Loucy (cell line): ENCODE measurements at regions not wholly inside any gene's neighbourhood (a gene's known extent, or its start where the extent isn't known, plus 50 kb on each side); places are given as distances from the start of the nearest gene placed in this dataset.

Experiments
- H2AFZ ChIP-seq: fragments of 200-600 bp; sonication (generic); 2 replicates; pipeline ENCODE4 v1.6.0; 2016; ENCODE audit warnings: antibody characterized with exemption, mild to moderate bottlenecking, low read length, moderate library complexity
- H3F3A ChIP-seq: fragments of 200-600 bp; 2 replicates; pipeline ENCODE4 v1.6.0; 2016; ENCODE audit warnings: antibody characterized with exemption, low read depth, mild to moderate bottlenecking
- H3K27me3 ChIP-seq: fragments of 200-600 bp; sonication (generic); 2 replicates; pipeline ENCODE4 v1.6.1; 2014; ENCODE audit warnings: low read length, mild to moderate bottlenecking; ENCODE audit not compliant: insufficient read depth, poor library complexity, severe bottlenecking
- H3K36me3 ChIP-seq: fragments of 200-600 bp; sonication (generic); 2 replicates; pipeline ENCODE4 v1.6.1; 2016; ENCODE audit warnings: low read length; ENCODE audit not compliant: insufficient read depth
- H3K4me1 ChIP-seq: fragments of 200-600 bp; sonication (generic); 2 replicates; pipeline ENCODE4 v1.5.1; 2014; ENCODE audit warnings: low read length, mild to moderate bottlenecking; ENCODE audit not compliant: insufficient read depth, poor library complexity, severe bottlenecking
- H3K4me2 ChIP-seq: fragments of 200-600 bp; sonication (generic); 2 replicates; pipeline ENCODE4 v1.6.0; 2014; ENCODE audit warnings: antibody characterized with exemption, low read length, low read depth, mild to moderate bottlenecking; ENCODE audit not compliant: poor library complexity, severe bottlenecking
- H3K4me3 ChIP-seq: fragments of 200-600 bp; sonication (generic); 2 replicates; pipeline ENCODE4 v1.5.1; 2014; ENCODE audit warnings: low read length, mild to moderate bottlenecking, mixed read lengths; ENCODE audit not compliant: poor library complexity, severe bottlenecking
- H3K79me2 ChIP-seq: fragments of 200-600 bp; sonication (generic); 2 replicates; pipeline ENCODE4 v1.6.1; 2014; ENCODE audit warnings: low read length; ENCODE audit not compliant: insufficient read depth
- H3K9ac ChIP-seq: fragments of 200-600 bp; sonication (generic); 2 replicates; pipeline ENCODE4 v1.6.0; 2014; ENCODE audit warnings: mild to moderate bottlenecking, low read depth, low read length, moderate library complexity; ENCODE audit not compliant: poor library complexity, severe bottlenecking
- H3K9me2 ChIP-seq: fragments of 200-600 bp; sonication (generic); replicated peaks from 2 replicates; pipeline ENCODE4 v1.6.1; 2016; ENCODE audit warnings: low read depth, low read length, mixed read lengths
- H3K9me3 ChIP-seq: fragments of 200-600 bp; sonication (generic); 2 replicates; pipeline ENCODE4 v1.6.1; 2014; ENCODE audit warnings: mild to moderate bottlenecking, antibody characterized with exemption, low read length, low read depth; ENCODE audit not compliant: insufficient read depth
- H4K20me1 ChIP-seq: fragments of 200-600 bp; sonication (generic); 2 replicates; pipeline ENCODE4 v1.6.0; 2014; ENCODE audit warnings: antibody characterized with exemption, low read length, mild to moderate bottlenecking; ENCODE audit not compliant: insufficient read depth, poor library complexity, severe bottlenecking
- CTCF ChIP-seq: fragments of 200-600 bp; sonication (generic); conservative IDR thresholded peaks from 2 replicates; pipeline ENCODE4 v1.5.1; 2014; ENCODE audit warnings: mild to moderate bottlenecking, antibody characterized with exemption, low read length
- EZH2phosphoT487 ChIP-seq: fragments of 200-600 bp; IDR thresholded peaks from 2 replicates; pipeline ENCODE4 v1.6.1; 2018; ENCODE audit warnings: antibody characterized with exemption, mild to moderate bottlenecking, moderate library complexity, borderline replicate concordance

- H3K9me2 ChIP-seq = no peaks in the 10 kb centered on the region
- no peaks in the 10 kb centered on the region for H3K79me2 ChIP-seq
- H3K4me1 ChIP-seq = no peaks in the 10 kb centered on the region
- H3K36me3 ChIP-seq = no peaks in the 10 kb centered on the region
- no peak overlapping the region for H2AFZ ChIP-seq
- TF ChIP-seq CTCF (no peak), EZH2phosphoT487 (no peak)
- no peak overlapping the region for H3K4me3 ChIP-seq
- no peaks in the 10 kb centered on the region for H3F3A ChIP-seq
- H3K9me3 ChIP-seq = no peaks in the 10 kb centered on the region
- H4K20me1 ChIP-seq = no peaks in the 10 kb centered on the region
- no peaks in the 10 kb centered on the region for H3K27me3 ChIP-seq
- H3K4me2 ChIP-seq = no peak overlapping the region
- H3K9ac ChIP-seq = no peak overlapping the region
Measured at GRCh38 chr11:96753997-96754396, 364.2 kb downstream of the JRKL start.

DNA sequence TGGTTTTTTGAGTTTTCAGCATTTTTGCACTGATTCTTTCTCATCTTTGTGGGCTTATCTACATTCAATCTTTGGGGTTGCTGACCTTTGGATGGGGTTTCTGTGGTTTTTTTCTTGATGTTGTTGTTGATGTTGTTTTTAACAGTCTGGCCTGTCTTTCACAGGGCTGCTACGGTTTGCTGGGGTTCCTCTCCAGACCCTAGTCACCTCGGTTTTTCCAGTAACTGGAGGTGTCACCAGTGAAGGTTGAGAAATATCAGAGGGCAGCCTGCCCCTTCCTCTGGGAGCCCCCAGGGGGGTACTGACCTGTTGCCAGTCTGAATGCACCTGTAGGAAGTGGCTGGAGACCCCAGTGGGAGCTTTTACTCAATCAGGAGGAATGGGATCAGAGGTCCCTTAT is 365.4 kb downstream of the JRKL start:
- no peak overlapping the region for H3K4me2 ChIP-seq
- no peaks in the 10 kb centered on the region for H3K9me2 ChIP-seq
- no peaks in the 10 kb centered on the region for H3K79me2 ChIP-seq
- H3K36me3 ChIP-seq = no peaks in the 10 kb centered on the region
- H2AFZ ChIP-seq = no peak overlapping the region
- H4K20me1 ChIP-seq = no peaks in the 10 kb centered on the region
- no peaks in the 10 kb centered on the region for H3F3A ChIP-seq
- no peak for TF ChIP-seq CTCF
- TF ChIP-seq EZH2phosphoT487 = no peak
- H3K9me3 ChIP-seq = no peaks in the 10 kb centered on the region
- H3K9ac ChIP-seq = no peak overlapping the region
- no peak overlapping the region for H3K4me3 ChIP-seq
- no peaks in the 10 kb centered on the region for H3K4me1 ChIP-seq
- H3K27me3 ChIP-seq = no peaks in the 10 kb centered on the region

DNA sequence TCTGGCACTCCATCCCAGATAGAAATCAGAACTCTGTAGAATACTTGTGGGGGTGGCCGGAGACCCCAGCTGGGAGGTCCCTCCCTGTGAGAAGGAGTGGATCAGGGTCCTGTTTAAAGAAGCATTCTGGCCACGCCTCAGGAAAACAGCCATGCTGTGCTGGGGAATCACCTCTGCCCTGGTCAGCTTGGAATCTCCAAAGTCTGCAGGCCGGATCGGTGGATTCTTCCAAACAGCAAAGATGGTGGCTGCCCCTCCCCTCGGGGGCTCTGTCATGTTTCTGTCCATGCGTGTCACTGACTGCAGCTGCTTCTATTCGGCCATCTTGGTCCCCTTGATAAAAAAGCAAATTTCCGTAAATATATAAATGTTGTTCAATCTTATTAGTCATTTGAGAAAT is 365.9 kb downstream of the JRKL start:
- no peak overlapping the region for H3K4me3 ChIP-seq
- H2AFZ ChIP-seq = no peak overlapping the region
- H3K27me3 ChIP-seq = no peaks in the 10 kb centered on the region
- H3K79me2 ChIP-seq = no peaks in the 10 kb centered on the region
- TF ChIP-seq EZH2phosphoT487 (no peak), CTCF (no peak)
- H3K4me2 ChIP-seq = no peak overlapping the region
- H3K9me2 ChIP-seq = no peaks in the 10 kb centered on the region
- H3K9me3 ChIP-seq = no peaks in the 10 kb centered on the region
- no peaks in the 10 kb centered on the region for H3F3A ChIP-seq
- no peak overlapping the region for H3K9ac ChIP-seq
- no peaks in the 10 kb centered on the region for H3K36me3 ChIP-seq
- no peaks in the 10 kb centered on the region for H3K4me1 ChIP-seq
- H4K20me1 ChIP-seq = no peaks in the 10 kb centered on the region
